ENCODE measurements at regions not wholly inside any gene's neighbourhood (a gene's known extent, or its start where the extent isn't known, plus 50 kb on each side); places are given as distances from the start of the nearest gene placed in this dataset.

- H3K4me2 ChIP-seq = no peak overlapping the region
These were observed 214.7 kb downstream of the SHQ1 start for GRCh38 chr3:72633534-72633933.

GRCh38 chr3:72633121-72633520 lies 215.1 kb downstream of the SHQ1 start:
- no peaks in the 10 kb centered on the region for H3K36me3 ChIP-seq (ENCODE audit: low read depth)
- POLR2A ChIA-PET (ENCODE audit: unreplicated experiment) = no interaction called here
- no peaks in the 10 kb centered on the region for H3K9me2 ChIP-seq (ENCODE audit: insufficient read depth)
- H3F3A ChIP-seq (ENCODE audit: insufficient read depth, low read depth) = peaks cover 17% of the 10 kb centered on the region
- H3K9me3 ChIP-seq (ENCODE audit: insufficient read depth, low read depth) = no peaks in the 10 kb centered on the region
- H3K79me2 ChIP-seq (ENCODE audit: low read depth) = no peaks in the 10 kb centered on the region
- no peaks in the 10 kb centered on the region for H3K27me3 ChIP-seq (ENCODE audit: insufficient read depth, low read depth)
- no TSS peak for BruUV-seq (replicated peaks)
- no peaks in the 10 kb centered on the region for H4K20me1 ChIP-seq (ENCODE audit: insufficient read depth)
- CTCF ChIA-PET = no interaction called here
- intact Hi-C loops (cut with micrococcal nuclease; ENCODE audit: unreplicated experiment) = no loop called here
- DNase-seq = peak in 1 of 2 experiments; percentile 53
- H2AFZ ChIP-seq = no peak overlapping the region
- TF ChIP-seq, protein P1, sequence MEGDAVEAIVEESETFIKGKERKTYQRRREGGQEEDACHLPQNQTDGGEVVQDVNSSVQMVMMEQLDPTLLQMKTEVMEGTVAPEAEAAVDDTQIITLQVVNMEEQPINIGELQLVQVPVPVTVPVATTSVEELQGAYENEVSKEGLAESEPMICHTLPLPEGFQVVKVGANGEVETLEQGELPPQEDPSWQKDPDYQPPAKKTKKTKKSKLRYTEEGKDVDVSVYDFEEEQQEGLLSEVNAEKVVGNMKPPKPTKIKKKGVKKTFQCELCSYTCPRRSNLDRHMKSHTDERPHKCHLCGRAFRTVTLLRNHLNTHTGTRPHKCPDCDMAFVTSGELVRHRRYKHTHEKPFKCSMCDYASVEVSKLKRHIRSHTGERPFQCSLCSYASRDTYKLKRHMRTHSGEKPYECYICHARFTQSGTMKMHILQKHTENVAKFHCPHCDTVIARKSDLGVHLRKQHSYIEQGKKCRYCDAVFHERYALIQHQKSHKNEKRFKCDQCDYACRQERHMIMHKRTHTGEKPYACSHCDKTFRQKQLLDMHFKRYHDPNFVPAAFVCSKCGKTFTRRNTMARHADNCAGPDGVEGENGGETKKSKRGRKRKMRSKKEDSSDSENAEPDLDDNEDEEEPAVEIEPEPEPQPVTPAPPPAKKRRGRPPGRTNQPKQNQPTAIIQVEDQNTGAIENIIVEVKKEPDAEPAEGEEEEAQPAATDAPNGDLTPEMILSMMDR (conservative IDR thresholded peaks at IDR 0.05) = no peak
- TF ChIP-seq EZH2 (IDR thresholded peaks at IDR 0.05; ENCODE audit: low read depth) = no peak
- H3K27ac ChIP-seq = no peak overlapping the region
- no peak overlapping the region for H3K4me2 ChIP-seq
- peaks cover 24% of the 10 kb centered on the region for H3K4me1 ChIP-seq (replicated peaks; ENCODE audit: insufficient read depth)
- no peak overlapping the region for H3K4me3 ChIP-seq

More at GRCh38 chr3:72633534-72633933, 214.7 kb downstream of the SHQ1 start:
- Histone ChIP-seq H3K79me2 (ENCODE audit: low read depth) (no peaks in the 10 kb centered on the region), H3K4me1 (replicated peaks; ENCODE audit: insufficient read depth) (peaks cover 20% of the 10 kb centered on the region), H3K36me3 (ENCODE audit: low read depth) (no peaks in the 10 kb centered on the region), H2AFZ (no peak overlapping the region), H3K27ac (no peak overlapping the region), H3F3A (ENCODE audit: insufficient read depth, low read depth) (peaks cover 14% of the 10 kb centered on the region), H3K9me3 (ENCODE audit: insufficient read depth, low read depth) (no peaks in the 10 kb centered on the region), H3K9me2 (ENCODE audit: insufficient read depth) (no peaks in the 10 kb centered on the region), H4K20me1 (ENCODE audit: insufficient read depth) (no peaks in the 10 kb centered on the region), H3K4me3 (no peak overlapping the region), H3K27me3 (ENCODE audit: insufficient read depth, low read depth) (no peaks in the 10 kb centered on the region)
- intact Hi-C loops (cut with micrococcal nuclease; ENCODE audit: unreplicated experiment) = no loop called here
- TF ChIP-seq EZH2 (IDR thresholded peaks at IDR 0.05; ENCODE audit: low read depth) = no peak
- TF ChIP-seq, protein P1 (conservative IDR thresholded peaks at IDR 0.05) = no peak
- ChIA-PET POLR2A (ENCODE audit: unreplicated experiment) (no interaction called here), CTCF (no interaction called here)
- DNase-seq = no peak
- BruUV-seq (replicated peaks) = no TSS peak

DNA sequence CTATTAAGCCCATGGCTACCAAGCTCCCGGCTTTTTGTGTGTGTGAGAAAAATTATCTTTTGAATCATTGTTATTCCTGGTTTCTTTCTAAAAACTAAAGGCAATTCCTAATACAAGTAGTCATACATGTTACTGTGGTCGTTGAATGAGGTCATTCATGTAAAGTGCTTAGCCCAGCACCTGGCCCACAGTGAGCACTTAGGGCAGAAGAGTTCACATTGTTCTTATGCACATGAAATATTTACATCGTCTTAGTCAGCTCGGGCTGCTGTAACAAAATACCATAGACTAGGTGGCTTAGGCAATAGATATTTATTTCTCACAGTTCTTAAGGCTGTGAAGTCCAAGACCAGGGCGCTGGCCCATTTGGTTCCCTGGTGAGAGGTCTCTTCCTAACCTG lies 216.1 kb downstream of the SHQ1 start:
- Histone ChIP-seq H3K9me2 (ENCODE audit: insufficient read depth) (no peaks in the 10 kb centered on the region), H3F3A (ENCODE audit: insufficient read depth, low read depth) (peaks cover 21% of the 10 kb centered on the region), H3K4me2 (no peak overlapping the region), H3K36me3 (ENCODE audit: low read depth) (no peaks in the 10 kb centered on the region), H3K9me3 (ENCODE audit: insufficient read depth, low read depth) (no peaks in the 10 kb centered on the region), H3K27ac (no peak overlapping the region), H3K4me1 (replicated peaks; ENCODE audit: insufficient read depth) (peaks cover 33% of the 10 kb centered on the region), H2AFZ (no peak overlapping the region), H3K4me3 (no peak overlapping the region), H3K79me2 (ENCODE audit: low read depth) (no peaks in the 10 kb centered on the region), H4K20me1 (ENCODE audit: insufficient read depth) (no peaks in the 10 kb centered on the region), H3K27me3 (ENCODE audit: insufficient read depth, low read depth) (no peaks in the 10 kb centered on the region)
- ChIA-PET POLR2A (ENCODE audit: unreplicated experiment) (no interaction called here), CTCF (no interaction called here)
- intact Hi-C loops (cut with micrococcal nuclease; ENCODE audit: unreplicated experiment) = no loop called here
- no peak for TF ChIP-seq EZH2 (IDR thresholded peaks at IDR 0.05; ENCODE audit: low read depth)
- TF ChIP-seq, protein P1 (conservative IDR thresholded peaks at IDR 0.05) = no peak
- BruUV-seq (replicated peaks) = no TSS peak
- DNase-seq = no peak
